Trophoblast cell (in vitro differentiated cells and primary cell): ENCODE measurements at regions not wholly inside any gene's neighbourhood (a gene's known extent, or its start where the extent isn't known, plus 50 kb on each side); places are given as distances from the start of the nearest gene placed in this dataset.

Source experiments
- DNase-seq, 2 donors: peaks; one replicate each; pipeline ENCODE4 v3.0.0-alpha.2; 2016
- H2AFZ ChIP-seq: 2 replicates; pipeline ENCODE4 v1.6.1; 2013; ENCODE audit warnings: low read length, moderate library complexity, mild to moderate bottlenecking; ENCODE audit not compliant: insufficient read depth, poor library complexity
- H2AK5ac ChIP-seq: 2 replicates; pipeline ENCODE4 v1.6.1; 2013; ENCODE audit warnings: mild to moderate bottlenecking, low read length
- H2BK120ac ChIP-seq: 2 replicates; pipeline ENCODE4 v1.6.1; 2013; ENCODE audit warnings: low read length, mild to moderate bottlenecking, moderate library complexity; ENCODE audit not compliant: insufficient read depth, poor library complexity
- H2BK12ac ChIP-seq: 2 replicates; pipeline ENCODE4 v1.6.1; 2013; ENCODE audit warnings: mild to moderate bottlenecking, low read length, moderate library complexity
- H2BK5ac ChIP-seq: 2 replicates; pipeline ENCODE4 v1.6.1; 2013; ENCODE audit warnings: low read length, low read depth, moderate library complexity, mild to moderate bottlenecking; ENCODE audit not compliant: poor library complexity
- H3K14ac ChIP-seq: 2 replicates; pipeline ENCODE4 v1.6.1; 2013; ENCODE audit warnings: mild to moderate bottlenecking, low read length
- H3K18ac ChIP-seq: 2 replicates; pipeline ENCODE4 v1.6.1; 2013; ENCODE audit warnings: mild to moderate bottlenecking, low read length
- H3K23ac ChIP-seq: 2 replicates; pipeline ENCODE4 v1.6.1; 2013; ENCODE audit warnings: low read length
- H3K27ac ChIP-seq: 2 replicates; pipeline ENCODE4 v1.5.1; 2013; ENCODE audit warnings: low read depth, mild to moderate bottlenecking, inconsistent platforms, low read length, moderate library complexity
- H3K27me3 ChIP-seq: 2 replicates; pipeline ENCODE4 v1.6.1; 2013; ENCODE audit warnings: inconsistent platforms, mild to moderate bottlenecking, low read length, moderate library complexity; ENCODE audit not compliant: insufficient read depth
- H3K36me3 ChIP-seq, 2 experiments: 1 replicate in 1 of 2; 2 replicates in 1 of 2; pipeline ENCODE4 v1.6.1; 2013; ENCODE audit warnings: low read length in 2 of 2, mild to moderate bottlenecking in 2 of 2, moderate library complexity in 1 of 2; ENCODE audit not compliant: insufficient read depth in 2 of 2, control insufficient read depth in 1 of 2
- H3K4ac ChIP-seq: 2 replicates; pipeline ENCODE4 v1.6.1; 2013; ENCODE audit warnings: low read depth, mild to moderate bottlenecking, low read length, moderate library complexity
- H3K4me1 ChIP-seq, 2 experiments: 1 replicate in 1 of 2; 2 replicates in 1 of 2; pipeline ENCODE4 v1.6.1; 2013; ENCODE audit warnings: low read length in 2 of 2, mild to moderate bottlenecking in 2 of 2, moderate library complexity in 1 of 2; ENCODE audit not compliant: insufficient read depth in 2 of 2, control insufficient read depth in 1 of 2
- H3K4me2 ChIP-seq: 2 replicates; pipeline ENCODE4 v1.6.1; 2013; ENCODE audit warnings: inconsistent platforms, mild to moderate bottlenecking, low read length, moderate library complexity
- H3K4me3 ChIP-seq: 2 replicates; pipeline ENCODE4 v1.5.1; 2013; ENCODE audit warnings: mild to moderate bottlenecking, low read depth, low read length, inconsistent platforms
- H3K79me1 ChIP-seq: one replicate; pipeline ENCODE4 v1.6.1; 2013; ENCODE audit warnings: low read length
- H3K79me2 ChIP-seq: 2 replicates; pipeline ENCODE4 v1.6.1; 2013; ENCODE audit warnings: low read length, mild to moderate bottlenecking; ENCODE audit not compliant: control insufficient read depth, insufficient read depth, poor library complexity
- H3K9ac ChIP-seq: 2 replicates; pipeline ENCODE4 v1.6.1; 2013; ENCODE audit warnings: mild to moderate bottlenecking, low read length
- H3K9me3 ChIP-seq: 2 replicates; pipeline ENCODE4 v1.6.1; 2013; ENCODE audit warnings: low read depth, mild to moderate bottlenecking, control low read depth, inconsistent platforms, low read length; ENCODE audit not compliant: insufficient read depth
- H4K12ac ChIP-seq: 2 replicates; pipeline ENCODE4 v1.6.1; 2013; ENCODE audit warnings: low read depth, mild to moderate bottlenecking, low read length, moderate library complexity
- H4K8ac ChIP-seq: 2 replicates; pipeline ENCODE4 v1.6.1; 2013; ENCODE audit warnings: low read depth, mild to moderate bottlenecking, low read length, moderate library complexity
- H4K91ac ChIP-seq: one replicate; pipeline ENCODE4 v1.6.1; 2013; ENCODE audit warnings: low read depth, mild to moderate bottlenecking, low read length, moderate library complexity
- WGBS: extraction: QIAGEN DNeasy Blood & Tissue Kit; methylation state at CpG from one replicate; pipeline ENCODE4 v1.1.7; 2013; ENCODE audit warnings: missing lambda C conversion rate; ENCODE audit not compliant: insufficient read length, insufficient coverage; ENCODE audit errors: extremely low coverage; 5-methylcytosine and 5-hydroxymethylcytosine counted together

DNA sequence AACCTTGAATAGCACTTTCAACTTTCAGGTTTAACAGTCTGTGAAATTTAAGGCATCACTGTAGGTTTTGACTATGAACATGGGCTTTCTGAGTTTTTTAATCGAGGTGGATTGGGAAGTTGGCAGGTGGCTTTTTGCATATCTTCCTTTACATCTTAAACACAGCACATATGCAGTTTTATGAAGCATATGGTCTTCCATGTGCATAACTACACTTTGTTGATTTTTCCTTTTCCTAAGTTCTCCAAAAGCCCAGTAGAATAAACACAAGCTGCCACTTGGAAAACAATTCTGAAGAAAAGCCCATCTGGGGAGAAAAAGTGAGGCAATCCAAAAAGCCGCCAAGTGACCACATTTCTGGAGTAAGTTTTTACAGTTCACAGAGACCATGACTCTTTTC, 236.5 kb upstream of the IL12B start:
- H3K14ac ChIP-seq = no peak overlapping the region
- H3K4ac ChIP-seq = no peak overlapping the region
- H3K18ac ChIP-seq = no peak overlapping the region
- no peak overlapping the region for H4K8ac ChIP-seq
- no peaks in the 10 kb centered on the region for H3K36me3 ChIP-seq
- H3K27me3 ChIP-seq = no peaks in the 10 kb centered on the region
- no peak overlapping the region for H2BK5ac ChIP-seq
- no peak overlapping the region for H4K91ac ChIP-seq
- DNase-seq = no peak
- no peak overlapping the region for H3K27ac ChIP-seq
- no CpG with 5 or more reads among the region's 2 CpGs for WGBS
- no peak overlapping the region for H4K12ac ChIP-seq
- no peak overlapping the region for H2AK5ac ChIP-seq
- no peak overlapping the region for H3K9ac ChIP-seq
- no peak overlapping the region for H2AFZ ChIP-seq
- H3K4me2 ChIP-seq = no peak overlapping the region
- H3K23ac ChIP-seq = no peak overlapping the region
- H3K4me3 ChIP-seq = no peak overlapping the region
- peaks cover 0 to 3% of the 10 kb centered on the region in 2 experiments for H3K4me1 ChIP-seq
- H3K79me2 ChIP-seq = no peaks in the 10 kb centered on the region
- H3K9me3 ChIP-seq = no peaks in the 10 kb centered on the region
- no peak overlapping the region for H2BK12ac ChIP-seq
- H3K79me1 ChIP-seq = no peaks in the 10 kb centered on the region
- H2BK120ac ChIP-seq = no peak overlapping the region

DNA sequence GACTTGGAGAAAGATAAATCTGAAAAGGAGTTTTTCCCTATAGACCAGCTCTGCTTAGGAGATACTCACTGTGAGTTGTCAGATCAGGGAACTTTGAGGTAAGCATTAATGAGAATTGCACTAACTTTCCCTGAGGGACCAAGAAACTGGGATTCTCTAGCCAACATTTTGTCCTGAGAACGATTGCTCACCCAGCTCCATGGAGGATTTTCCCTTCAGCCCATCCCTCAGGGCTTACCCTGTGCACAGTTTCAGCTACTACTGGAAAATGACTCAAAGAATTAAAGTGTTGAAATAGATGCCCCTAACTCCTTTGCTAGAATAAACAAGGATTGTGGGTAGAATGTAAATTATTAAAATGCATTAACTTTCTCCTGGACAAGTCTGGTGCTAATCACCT, 237.2 kb upstream of the IL12B start:
- Histone ChIP-seq H3K79me2 (no peaks in the 10 kb centered on the region), H2AK5ac (no peak overlapping the region), H3K27ac (no peak overlapping the region), H3K4ac (no peak overlapping the region), H2BK12ac (no peak overlapping the region), H3K36me3 (no peaks in the 10 kb centered on the region), H2BK120ac (no peak overlapping the region), H4K12ac (no peak overlapping the region), H4K8ac (no peak overlapping the region), H3K4me3 (no peak overlapping the region), H3K23ac (no peak overlapping the region), H3K4me1 (peaks cover 0 to 5% of the 10 kb centered on the region in 2 experiments), H3K18ac (no peak overlapping the region), H3K9me3 (no peaks in the 10 kb centered on the region), H3K4me2 (no peak overlapping the region), H3K9ac (no peak overlapping the region), H3K27me3 (no peaks in the 10 kb centered on the region), H3K14ac (no peak overlapping the region), H3K79me1 (no peaks in the 10 kb centered on the region), H2AFZ (no peak overlapping the region), H2BK5ac (no peak overlapping the region), H4K91ac (no peak overlapping the region)
- DNase-seq = peak; percentile 44 to 46
- no CpG with 5 or more reads among the region's 1 CpG for WGBS

DNA sequence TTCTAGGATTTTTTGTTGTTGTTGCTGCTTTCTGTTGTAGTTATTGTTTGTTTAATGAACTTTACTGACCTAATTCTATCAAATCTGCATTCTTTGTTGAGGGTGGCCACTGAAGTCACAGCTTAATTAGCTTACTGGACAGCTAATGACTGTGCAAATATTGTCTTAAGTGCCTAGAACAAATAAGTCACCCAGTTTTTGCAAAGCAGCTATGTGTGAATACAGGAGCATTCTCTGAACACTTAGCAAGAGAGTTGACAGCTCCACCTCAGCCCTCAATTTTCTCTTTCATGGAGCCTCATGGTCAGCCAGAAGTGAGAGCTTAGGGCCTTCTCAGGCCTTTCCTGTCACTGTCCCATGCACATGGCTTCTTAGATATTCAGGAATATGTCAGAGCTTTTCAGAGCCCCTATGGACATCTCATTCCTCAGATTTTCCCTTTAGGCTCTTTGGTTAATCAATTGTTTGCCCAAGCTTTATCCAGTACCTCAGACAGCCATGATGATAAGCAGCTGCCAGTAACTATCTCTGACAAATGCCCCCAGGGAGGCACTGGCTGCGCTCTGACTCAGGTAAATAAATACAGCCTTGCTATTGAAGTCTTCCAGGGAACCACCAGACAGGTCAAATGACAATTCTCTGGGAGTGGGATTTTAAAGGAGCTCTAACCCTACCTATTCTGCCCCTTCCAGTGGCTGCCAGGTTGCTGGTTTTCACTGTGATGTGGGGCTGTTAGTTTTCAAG, 241.4 kb upstream of the IL12B start:
- no peaks in the 10 kb centered on the region for H3K27me3 ChIP-seq
- peaks cover 0 to 5% of the 10 kb centered on the region in 2 experiments for H3K4me1 ChIP-seq
- H2AK5ac ChIP-seq = no peak overlapping the region
- no peaks in the 10 kb centered on the region for H3K36me3 ChIP-seq
- no peak overlapping the region for H2BK120ac ChIP-seq
- H3K79me1 ChIP-seq = no peaks in the 10 kb centered on the region
- no peak overlapping the region for H4K8ac ChIP-seq
- no CpG with 5 or more reads among the region's 1 CpG for WGBS
- H4K12ac ChIP-seq = no peak overlapping the region
- H2BK5ac ChIP-seq = no peak overlapping the region
- no peak overlapping the region for H3K4me3 ChIP-seq
- H3K79me2 ChIP-seq = no peaks in the 10 kb centered on the region
- no peak overlapping the region for H3K14ac ChIP-seq
- H3K9me3 ChIP-seq = no peaks in the 10 kb centered on the region
- no peak overlapping the region for H3K9ac ChIP-seq
- no peak overlapping the region for H3K4ac ChIP-seq
- H2BK12ac ChIP-seq = no peak overlapping the region
- H4K91ac ChIP-seq = peak overlapping the region; percentile 18
- H2AFZ ChIP-seq = no peak overlapping the region
- peak overlapping the region; percentile 74 for H3K27ac ChIP-seq
- H3K23ac ChIP-seq = no peak overlapping the region
- no peak overlapping the region for H3K18ac ChIP-seq
- peak; percentile 94 to 96 for DNase-seq
- H3K4me2 ChIP-seq = no peak overlapping the region

DNA sequence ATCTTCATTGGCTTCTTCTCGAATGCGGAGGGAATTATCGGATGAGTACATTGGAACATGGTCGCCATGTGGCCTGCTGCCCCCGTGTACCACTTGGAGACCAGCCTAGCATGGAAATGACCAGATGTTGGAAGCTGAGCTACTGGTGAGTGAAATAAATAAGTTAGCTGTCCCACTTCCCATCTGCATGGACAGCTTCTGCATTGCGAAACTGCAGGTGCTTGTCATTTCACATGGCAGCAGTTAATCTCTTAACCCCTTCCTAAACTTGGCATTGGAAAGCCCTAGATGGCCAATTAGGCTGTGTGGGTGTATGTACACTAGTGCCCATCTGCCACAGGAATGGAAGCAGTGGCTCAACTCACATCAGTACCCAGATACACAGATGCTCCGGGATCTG, 246.6 kb upstream of the IL12B start:
- Histone ChIP-seq H3K4me2 (no peak overlapping the region), H2BK5ac (no peak overlapping the region), H3K14ac (no peak overlapping the region), H3K18ac (no peak overlapping the region), H4K8ac (no peak overlapping the region), H3K4me3 (no peak overlapping the region), H3K4ac (no peak overlapping the region), H2AK5ac (no peak overlapping the region), H4K12ac (no peak overlapping the region), H4K91ac (no peak overlapping the region), H3K9me3 (no peaks in the 10 kb centered on the region), H3K4me1 (peaks cover 0 to 2% of the 10 kb centered on the region in 2 experiments), H3K27me3 (no peaks in the 10 kb centered on the region), H2AFZ (no peak overlapping the region), H3K36me3 (no peaks in the 10 kb centered on the region), H3K23ac (no peak overlapping the region), H3K9ac (no peak overlapping the region), H3K79me1 (no peaks in the 10 kb centered on the region), H2BK12ac (no peak overlapping the region), H3K27ac (no peak overlapping the region), H3K79me2 (no peaks in the 10 kb centered on the region), H2BK120ac (no peak overlapping the region)
- no peak for DNase-seq
- WGBS = no CpG with 5 or more reads among the region's 7 CpGs
